H9 (cell line): ENCODE measurements at regions not wholly inside any gene's neighbourhood (a gene's known extent, or its start where the extent isn't known, plus 50 kb on each side); places are given as distances from the start of the nearest gene placed in this dataset.

Source experiments
- DNase-seq: peaks from one replicate; pipeline ENCODE4 v3.0.0-alpha.2; 2017
- H2AFZ ChIP-seq: one replicate; pipeline ENCODE4 v1.6.1; 2013; ENCODE audit warnings: mild to moderate bottlenecking, low read length, control low read depth, moderate library complexity
- H2AK5ac ChIP-seq: 2 replicates; pipeline ENCODE4 v1.6.1; 2013; ENCODE audit warnings: low read length, control low read depth, mixed read lengths; ENCODE audit not compliant: insufficient read length
- H2BK120ac ChIP-seq: one replicate; pipeline ENCODE4 v1.6.1; 2013; ENCODE audit warnings: low read depth, mild to moderate bottlenecking, low read length, control low read depth, inconsistent platforms; ENCODE audit not compliant: poor library complexity, severe bottlenecking
- H2BK12ac ChIP-seq: 2 replicates; pipeline ENCODE4 v1.6.1; 2013; ENCODE audit warnings: low read length, control low read depth, mixed read lengths, low read depth; ENCODE audit not compliant: insufficient read length
- H2BK15ac ChIP-seq: 2 replicates; pipeline ENCODE4 v1.6.1; 2013; ENCODE audit warnings: low read depth, low read length, control low read depth
- H2BK20ac ChIP-seq: one replicate; pipeline ENCODE4 v1.6.1; 2013; ENCODE audit warnings: low read depth, mild to moderate bottlenecking, low read length, control low read depth, inconsistent platforms; ENCODE audit not compliant: poor library complexity, severe bottlenecking
- H2BK5ac ChIP-seq: 2 replicates; pipeline ENCODE4 v1.6.1; 2013; ENCODE audit warnings: low read length, control low read depth, mixed read lengths; ENCODE audit not compliant: insufficient read length
- H3K14ac ChIP-seq: 2 replicates; pipeline ENCODE4 v1.6.1; 2013; ENCODE audit warnings: low read length, control low read depth; ENCODE audit not compliant: insufficient read depth
- H3K18ac ChIP-seq: 2 replicates; pipeline ENCODE4 v1.6.1; 2013; ENCODE audit warnings: low read depth, mild to moderate bottlenecking, mixed read lengths, low read length, control low read depth; ENCODE audit not compliant: insufficient read length
- H3K23ac ChIP-seq: 2 replicates; pipeline ENCODE4 v1.6.1; 2013; ENCODE audit warnings: low read length, control low read depth, mixed read lengths, low read depth; ENCODE audit not compliant: insufficient read length
- H3K23me2 ChIP-seq: 2 replicates; pipeline ENCODE4 v1.6.1; 2013; ENCODE audit warnings: low read depth, mild to moderate bottlenecking, mixed read lengths, low read length, control low read depth; ENCODE audit not compliant: insufficient read length, poor library complexity, severe bottlenecking
- H3K27ac ChIP-seq: 2 replicates; pipeline ENCODE4 v1.5.1; 2013; ENCODE audit warnings: low read length, control low read depth, mixed read lengths, low read depth; ENCODE audit not compliant: insufficient read length
- H3K27me3 ChIP-seq: 2 replicates; pipeline ENCODE4 v1.6.1; 2013; ENCODE audit warnings: low read length, control low read depth, inconsistent platforms; ENCODE audit not compliant: insufficient read depth
- H3K4ac ChIP-seq: 2 replicates; pipeline ENCODE4 v1.6.1; 2013; ENCODE audit warnings: low read depth, mild to moderate bottlenecking, control low read depth, inconsistent platforms, low read length, moderate library complexity
- H3K4me1 ChIP-seq: 2 replicates; pipeline ENCODE4 v1.6.1; 2013; ENCODE audit warnings: low read length, control low read depth, inconsistent platforms; ENCODE audit not compliant: insufficient read depth
- H3K4me2 ChIP-seq: 2 replicates; pipeline ENCODE4 v1.6.1; 2013; ENCODE audit warnings: low read length, control low read depth, mixed read lengths; ENCODE audit not compliant: insufficient read length, insufficient read depth
- H3K56ac ChIP-seq: 2 replicates; pipeline ENCODE4 v1.6.1; 2013; ENCODE audit warnings: low read depth, mild to moderate bottlenecking, mixed read lengths, low read length, control low read depth; ENCODE audit not compliant: insufficient read length
- H3K79me1 ChIP-seq: 2 replicates; pipeline ENCODE4 v1.6.1; 2013; ENCODE audit warnings: low read depth, mild to moderate bottlenecking, moderate library complexity, low read length, control low read depth, inconsistent platforms; ENCODE audit not compliant: insufficient read depth, poor library complexity, severe bottlenecking
- H3K79me2 ChIP-seq: 2 replicates; pipeline ENCODE4 v1.6.1; 2013; ENCODE audit warnings: low read length, control low read depth, inconsistent platforms; ENCODE audit not compliant: insufficient read depth
- H3K9ac ChIP-seq: 2 replicates; pipeline ENCODE4 v1.6.1; 2013; ENCODE audit warnings: low read length, control low read depth, mixed read lengths; ENCODE audit not compliant: insufficient read length; ENCODE audit errors: extremely low read depth
- H3K9me3 ChIP-seq: one replicate; pipeline ENCODE4 v1.6.1; 2013; ENCODE audit warnings: low read depth, low read length, inconsistent platforms; ENCODE audit not compliant: control insufficient read depth
- H3T11ph ChIP-seq: one replicate; pipeline ENCODE4 v1.6.1; 2013; ENCODE audit warnings: mild to moderate bottlenecking, low read length, control low read depth, inconsistent platforms
- H4K20me1 ChIP-seq: one replicate; pipeline ENCODE4 v1.6.1; 2013; ENCODE audit not compliant: control insufficient read depth, insufficient read length, insufficient read depth
- H4K5ac ChIP-seq: 2 replicates; pipeline ENCODE4 v1.6.1; 2013; ENCODE audit warnings: low read depth, mild to moderate bottlenecking, mixed read lengths, low read length, control low read depth; ENCODE audit not compliant: insufficient read length
- H4K8ac ChIP-seq: replicated peaks from 2 replicates; pipeline ENCODE4 v1.6.1; 2013; ENCODE audit warnings: low read length, control low read depth, mixed read lengths, low read depth; ENCODE audit not compliant: insufficient read length
- H4K91ac ChIP-seq: 2 replicates; pipeline ENCODE4 v1.6.1; 2013; ENCODE audit warnings: low read depth, mild to moderate bottlenecking, moderate library complexity, mixed read lengths, low read length, control low read depth; ENCODE audit not compliant: insufficient read length
- H3K27ac Mint-ChIP-seq, 3 experiments: 2 replicates in 2 of 3; 3 replicates in 1 of 3; pipeline ENCODE4 v1.8.0; 2020 to 2021; ENCODE audit warnings: mixed read lengths in 3 of 3, mild to moderate bottlenecking in 1 of 3, moderate library complexity in 1 of 3
- H3K27me3 Mint-ChIP-seq: 2 replicates; pipeline ENCODE4 v1.8.0; 2021; ENCODE audit warnings: low read depth, mild to moderate bottlenecking, moderate library complexity, mixed read lengths
- H3K36me3 Mint-ChIP-seq, 3 experiments: 2 replicates in 2 of 3; 3 replicates in 1 of 3; pipeline ENCODE4 v1.8.0; 2020 to 2021; ENCODE audit warnings: low read depth in 3 of 3, mixed read lengths in 3 of 3; ENCODE audit not compliant: insufficient read depth in 1 of 3
- H3K4me1 Mint-ChIP-seq, 2 experiments: 2 replicates each; pipeline ENCODE4 v1.8.0; 2020; ENCODE audit warnings: mixed read lengths in 2 of 2
- H3K4me3 Mint-ChIP-seq, 2 experiments: 2 replicates in 1 of 2; 3 replicates in 1 of 2; pipeline ENCODE4 v1.8.0; 2020 to 2021; ENCODE audit warnings: mild to moderate bottlenecking in 2 of 2, mixed read lengths in 2 of 2, moderate library complexity in 1 of 2
- H3K9me3 Mint-ChIP-seq, 2 experiments: 2 replicates in 1 of 2; 3 replicates in 1 of 2; pipeline ENCODE4 v1.8.0; 2020; ENCODE audit warnings: mild to moderate bottlenecking in 2 of 2, mixed read lengths in 2 of 2, moderate library complexity in 1 of 2
- CTCF ChIP-seq: fragments of 200-600 bp; sonication (generic); conservative IDR thresholded peaks from 3 replicates; pipeline ENCODE4 v1.8.0; 2021; ENCODE audit warnings: antibody characterized with exemption, mild to moderate bottlenecking
- WGBS: extraction: QIAGEN DNeasy Blood & Tissue Kit; methylation state at CpG from one replicate; pipeline ENCODE4 v1.1.7; 2013; ENCODE audit warnings: missing lambda C conversion rate, low lambda C conversion rate, mixed read lengths; ENCODE audit not compliant: insufficient read length; ENCODE audit errors: extremely low coverage; 5-methylcytosine and 5-hydroxymethylcytosine counted together

- Histone ChIP-seq H3K79me1 (no peaks in the 10 kb centered on the region), H2AK5ac (no peak overlapping the region), H4K5ac (no peak overlapping the region), H2BK20ac (no peak overlapping the region), H3K79me2 (no peaks in the 10 kb centered on the region), H3K4me2 (no peak overlapping the region), H2BK15ac (no peak overlapping the region), H2AFZ (no peak overlapping the region), H4K8ac (no peak overlapping the region), H3K9ac (no peak overlapping the region), H3K9me3 (no peaks in the 10 kb centered on the region), H3K23ac (no peak overlapping the region), H3K27me3 (no peaks in the 10 kb centered on the region), H2BK120ac (no peak overlapping the region), H3K56ac (no peak overlapping the region), H2BK12ac (no peak overlapping the region), H4K20me1 (no peaks in the 10 kb centered on the region), H2BK5ac (no peak overlapping the region), H3K4ac (no peak overlapping the region), H3T11ph (no peak overlapping the region), H3K14ac (no peak overlapping the region), H3K27ac (no peak overlapping the region), H3K18ac (no peak overlapping the region), H3K23me2 (no peaks in the 10 kb centered on the region), H3K4me1 (peaks cover 2% of the 10 kb centered on the region; the same call in 1 of the 2 replicates), H4K91ac (no peak overlapping the region)
- Mint-ChIP-seq H3K27me3 (no peaks in the 10 kb centered on the region), H3K4me3 (no peak overlapping the region), H3K27ac (peak overlapping the region in 1 of 3 experiments; percentile 86; a peak in 1 of 7 replicates), H3K36me3 (peaks cover 0 to 16% (median 0%) of the 10 kb centered on the region in 3 experiments; a peak in 4 of 7 replicates), H3K9me3 (peaks cover 9 to 10% of the 10 kb centered on the region in 2 experiments; a peak in 3 of 5 replicates), H3K4me1 (peaks cover 7 to 8% of the 10 kb centered on the region in 2 experiments)
- WGBS: no CpG with 5 or more reads among the region's 5 CpGs
- DNase-seq: no peak
- TF ChIP-seq CTCF: no peak
Observed at GRCh38 chr10:29009464-29009863, 279.4 kb upstream of the LYZL1 start.
